T-helper 17 cell (primary cell): ENCODE measurements at regions not wholly inside any gene's neighbourhood (a gene's known extent, or its start where the extent isn't known, plus 50 kb on each side); places are given as distances from the start of the nearest gene placed in this dataset.

Experiments used
- ATAC-seq: fragments of 150-1000 bp; cut with Tn5 transposase; 2 replicates; pipeline ENCODE4 v1.10.0; 2021; ENCODE audit warnings: mild to moderate bottlenecking, moderate library complexity
- DNase-seq, 3 donors: peaks; one replicate each; pipeline versions ENCODE4 v3.0.0 to v3.0.0-alpha.2; 2020 to 2021
- H3K9me3 ChIP-seq: one replicate; pipeline ENCODE4 v1.7.0; 2013; ENCODE audit warnings: low read length, mild to moderate bottlenecking; ENCODE audit not compliant: control insufficient read depth, poor library complexity, severe bottlenecking
- H3K27ac Mint-ChIP-seq: one replicate; pipeline ENCODE4 v1.8.0; 2022; ENCODE audit warnings: mild to moderate bottlenecking, moderate library complexity, mixed read lengths
- H3K27me3 Mint-ChIP-seq: one replicate; pipeline ENCODE4 v1.8.0; 2022; ENCODE audit warnings: mixed read lengths
- H3K36me3 Mint-ChIP-seq: one replicate; pipeline ENCODE4 v1.8.0; 2022; ENCODE audit warnings: low read depth, mixed read lengths
- H3K4me1 Mint-ChIP-seq: one replicate; pipeline ENCODE4 v1.8.0; 2022; ENCODE audit warnings: mild to moderate bottlenecking, mixed read lengths
- H3K4me3 Mint-ChIP-seq: one replicate; pipeline ENCODE4 v1.8.0; 2022; ENCODE audit warnings: mild to moderate bottlenecking, moderate library complexity, mixed read lengths

DNA sequence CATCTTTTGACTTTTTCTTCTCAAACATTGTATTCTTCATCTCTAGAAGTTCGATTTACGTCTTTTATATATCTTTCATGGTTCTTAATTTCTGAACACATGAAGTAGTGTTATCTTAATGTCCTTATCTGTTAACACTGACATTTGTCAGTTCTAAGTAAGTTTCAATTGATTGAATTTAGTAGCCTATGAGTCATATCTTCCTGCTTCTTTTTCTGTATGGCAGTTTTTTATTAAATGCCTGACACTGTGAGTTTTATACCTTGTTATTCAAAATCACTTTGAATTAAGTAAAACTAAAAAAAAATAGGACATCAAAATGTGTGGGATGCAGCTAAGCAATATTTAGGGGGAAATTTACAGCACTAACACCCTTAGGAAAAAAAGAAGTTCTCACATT lies 707.0 kb upstream of the ACO1 start:
- Mint-ChIP-seq H3K4me3 (no peak overlapping the region), H3K36me3 (no peaks in the 10 kb centered on the region), H3K27ac (no peak overlapping the region), H3K4me1 (peaks cover 2% of the 10 kb centered on the region), H3K27me3 (no peaks in the 10 kb centered on the region)
- no peaks in the 10 kb centered on the region for H3K9me3 ChIP-seq
- no peak for DNase-seq
- no peak for ATAC-seq

GRCh38 chr9:31677877-31678276 lies 706.6 kb upstream of the ACO1 start:
- ATAC-seq (no peak), DNase-seq (no peak)
- H3K9me3 ChIP-seq, result no peaks in the 10 kb centered on the region
- no peaks in the 10 kb centered on the region for H3K27me3 Mint-ChIP-seq
- H3K36me3 Mint-ChIP-seq, result no peaks in the 10 kb centered on the region
- H3K27ac Mint-ChIP-seq, result no peak overlapping the region
- peaks cover 2% of the 10 kb centered on the region for H3K4me1 Mint-ChIP-seq
- no peak overlapping the region for H3K4me3 Mint-ChIP-seq

- Mint-ChIP-seq H3K4me1 (no peaks in the 10 kb centered on the region), H3K27ac (no peak overlapping the region), H3K4me3 (no peak overlapping the region), H3K36me3 (no peaks in the 10 kb centered on the region), H3K27me3 (no peaks in the 10 kb centered on the region)
- ATAC-seq (no peak), DNase-seq (no peak)
- no peaks in the 10 kb centered on the region for H3K9me3 ChIP-seq
Observed at GRCh38 chr9:31683116-31683515, 701.3 kb upstream of the ACO1 start.

GRCh38 chr9:31697956-31698355 lies 686.5 kb upstream of the ACO1 start:
- Mint-ChIP-seq H3K36me3 (no peaks in the 10 kb centered on the region), H3K4me1 (no peaks in the 10 kb centered on the region), H3K4me3 (no peak overlapping the region), H3K27ac (no peak overlapping the region), H3K27me3 (no peaks in the 10 kb centered on the region)
- no peaks in the 10 kb centered on the region for H3K9me3 ChIP-seq
- DNase-seq (no peak), ATAC-seq (no peak)

DNA sequence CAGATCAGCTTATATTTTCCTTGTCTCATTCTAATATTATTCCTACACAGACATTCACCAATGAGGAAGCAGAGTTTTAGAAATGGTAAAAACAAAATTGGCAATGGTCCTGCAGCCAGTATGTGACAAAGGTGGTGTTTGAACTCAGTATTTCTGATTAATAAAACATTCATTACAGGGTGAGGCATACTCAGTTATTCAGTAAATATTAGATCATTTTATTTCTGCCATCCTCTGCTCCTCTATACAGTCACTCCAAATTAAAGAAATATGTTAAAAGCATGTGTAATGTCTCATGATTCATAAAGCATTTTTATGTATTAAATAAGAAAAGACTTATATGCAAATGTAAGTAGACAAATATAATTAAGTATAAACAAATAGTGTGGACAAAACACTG lies 684.6 kb upstream of the ACO1 start:
- no peaks in the 10 kb centered on the region for H3K9me3 ChIP-seq
- Mint-ChIP-seq H3K4me1 (no peaks in the 10 kb centered on the region), H3K27me3 (no peaks in the 10 kb centered on the region), H3K36me3 (no peaks in the 10 kb centered on the region), H3K4me3 (no peak overlapping the region), H3K27ac (no peak overlapping the region)
- DNase-seq (no peak), ATAC-seq (no peak)

DNA sequence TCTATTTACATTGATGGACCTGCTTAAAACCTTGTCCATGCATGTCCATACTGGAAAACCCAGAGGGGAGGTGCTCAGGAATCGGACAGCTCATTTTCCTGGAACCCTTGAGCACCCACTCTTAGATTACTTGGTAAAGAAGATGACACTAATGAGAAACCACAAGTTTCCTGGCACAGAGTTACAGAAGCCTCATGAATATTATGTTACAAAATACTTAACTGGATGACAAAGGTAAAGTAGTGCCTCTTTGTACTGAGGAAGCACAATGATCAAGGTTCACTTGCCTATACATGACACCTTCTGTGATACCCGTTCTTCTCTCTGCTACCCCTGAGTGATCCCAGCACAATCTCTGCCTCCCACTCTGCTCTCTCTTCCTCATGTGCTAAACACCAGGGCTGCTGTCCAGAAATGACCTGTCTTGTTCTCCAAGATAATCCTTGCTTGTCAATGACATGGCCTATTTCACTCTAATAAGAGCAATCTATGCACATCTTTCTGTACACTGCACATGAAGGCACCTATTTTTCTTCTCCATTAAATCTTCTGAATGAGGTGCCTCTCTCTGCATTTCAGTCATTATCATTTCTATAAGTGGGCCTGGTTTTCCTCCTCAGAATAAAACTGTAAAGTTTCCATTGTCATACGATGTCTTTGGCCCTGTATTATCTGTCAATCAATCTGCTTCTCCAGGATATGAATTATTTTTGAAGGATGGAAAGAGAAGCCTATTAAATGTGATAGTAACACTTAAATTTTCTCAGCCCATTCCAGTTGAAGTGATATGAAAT lies 684.0 kb upstream of the ACO1 start:
- Mint-ChIP-seq H3K4me3 (no peak overlapping the region), H3K4me1 (no peaks in the 10 kb centered on the region), H3K36me3 (no peaks in the 10 kb centered on the region), H3K27ac (no peak overlapping the region), H3K27me3 (no peaks in the 10 kb centered on the region)
- DNase-seq (no peak), ATAC-seq (no peak)
- no peaks in the 10 kb centered on the region for H3K9me3 ChIP-seq

- no peak overlapping the region for H3K27ac Mint-ChIP-seq
- no peak for DNase-seq
- no peak overlapping the region for H3K4me3 Mint-ChIP-seq
- no peak for ATAC-seq
- no peaks in the 10 kb centered on the region for H3K36me3 Mint-ChIP-seq
- H3K4me1 Mint-ChIP-seq, result no peaks in the 10 kb centered on the region
- no peaks in the 10 kb centered on the region for H3K9me3 ChIP-seq
- no peaks in the 10 kb centered on the region for H3K27me3 Mint-ChIP-seq
Observed at GRCh38 chr9:31702957-31703356, 681.5 kb upstream of the ACO1 start.

DNA sequence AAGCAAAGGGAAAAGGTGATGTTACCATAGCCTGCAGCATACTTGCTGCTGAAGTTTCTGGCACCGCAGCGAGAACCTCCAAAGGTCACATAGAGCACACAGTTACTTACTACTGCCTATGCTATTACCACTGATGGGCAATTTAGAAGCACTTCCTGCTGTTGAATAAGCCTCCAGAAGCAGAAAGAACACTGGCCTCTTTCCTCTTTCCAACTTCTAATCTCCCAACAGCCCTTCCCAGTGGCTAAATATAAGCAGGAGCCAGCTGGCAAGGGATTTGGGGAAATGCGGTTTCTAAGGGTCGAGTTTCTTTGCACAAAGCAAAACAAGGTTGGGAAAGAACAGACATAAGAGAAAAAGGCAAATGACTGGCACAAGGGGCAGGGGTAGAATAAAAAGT lies 669.2 kb upstream of the ACO1 start:
- DNase-seq, result no peak
- no peak overlapping the region for H3K27ac Mint-ChIP-seq
- H3K9me3 ChIP-seq, result no peaks in the 10 kb centered on the region
- no peak overlapping the region for H3K4me3 Mint-ChIP-seq
- no peaks in the 10 kb centered on the region for H3K36me3 Mint-ChIP-seq
- peaks cover 9% of the 10 kb centered on the region for H3K27me3 Mint-ChIP-seq
- ATAC-seq, result no peak
- no peaks in the 10 kb centered on the region for H3K4me1 Mint-ChIP-seq

DNA sequence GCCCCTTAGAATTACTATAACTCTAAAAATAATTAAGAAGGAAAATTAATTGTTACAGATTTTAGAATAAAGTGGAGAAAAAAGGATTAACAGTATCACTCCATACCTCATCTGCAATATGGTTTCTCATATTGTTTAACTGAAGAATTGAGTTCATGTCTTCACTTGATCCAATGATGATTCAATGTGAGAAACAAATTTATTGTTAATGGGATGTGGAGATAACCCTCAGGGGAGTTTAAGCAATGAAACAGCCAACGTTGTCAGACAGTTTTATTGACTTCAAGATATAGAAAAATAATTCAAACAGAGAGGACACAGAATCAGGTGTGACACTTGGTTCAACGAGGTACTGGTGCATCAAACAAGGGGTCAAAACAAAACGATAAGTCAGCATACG lies 665.2 kb upstream of the ACO1 start:
- DNase-seq (no peak), ATAC-seq (no peak)
- H3K36me3 Mint-ChIP-seq, result no peaks in the 10 kb centered on the region
- no peaks in the 10 kb centered on the region for H3K9me3 ChIP-seq
- no peaks in the 10 kb centered on the region for H3K27me3 Mint-ChIP-seq
- H3K4me1 Mint-ChIP-seq, result no peaks in the 10 kb centered on the region
- no peak overlapping the region for H3K4me3 Mint-ChIP-seq
- H3K27ac Mint-ChIP-seq, result no peak overlapping the region

DNA sequence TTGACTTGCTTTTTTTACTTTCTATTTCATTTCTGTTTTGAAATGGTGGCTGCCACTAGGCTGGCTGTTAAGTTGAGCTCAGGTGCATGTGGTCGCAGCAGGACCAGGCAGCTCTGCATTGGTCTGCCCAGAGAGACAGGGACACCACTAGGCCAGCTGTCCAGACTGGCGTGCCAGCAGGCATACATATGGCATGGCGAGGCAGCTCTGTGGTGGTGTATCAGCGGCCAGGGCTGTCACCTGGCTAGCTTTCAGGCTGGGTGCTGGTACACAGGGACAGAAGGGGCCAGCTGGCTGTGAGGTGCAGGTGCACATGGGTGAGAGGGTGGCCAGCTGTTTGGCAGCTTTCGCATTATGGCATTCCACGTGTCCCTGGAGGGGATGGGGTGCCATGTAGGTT lies 654.0 kb upstream of the ACO1 start:
- Mint-ChIP-seq H3K27me3 (no peaks in the 10 kb centered on the region), H3K4me3 (no peak overlapping the region), H3K27ac (no peak overlapping the region)

DNA sequence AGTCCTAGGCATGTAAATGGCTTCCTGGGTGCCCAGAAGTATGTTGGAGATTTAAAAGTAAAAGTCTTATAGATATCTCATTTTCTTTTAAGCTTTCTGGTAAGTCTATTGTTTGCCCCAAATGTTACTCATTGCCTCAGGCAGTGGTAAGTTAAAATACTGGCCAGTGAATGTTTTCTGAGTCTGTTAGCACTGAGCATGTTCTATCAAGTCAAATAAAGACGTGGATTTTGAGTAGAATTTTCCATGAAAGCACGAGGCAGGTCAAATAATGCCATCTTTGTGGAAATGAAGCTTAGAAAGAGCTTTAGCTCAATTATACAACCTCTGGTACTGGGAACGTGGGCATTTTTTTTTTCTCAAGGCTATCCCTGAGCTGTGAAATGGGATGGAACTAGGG lies 651.3 kb upstream of the ACO1 start:
- no peaks in the 10 kb centered on the region for H3K9me3 ChIP-seq
- H3K4me3 Mint-ChIP-seq, result no peak overlapping the region
- H3K27ac Mint-ChIP-seq, result no peak overlapping the region
- H3K36me3 Mint-ChIP-seq, result no peaks in the 10 kb centered on the region
- peaks cover 4% of the 10 kb centered on the region for H3K4me1 Mint-ChIP-seq
- ATAC-seq (no peak), DNase-seq (no peak)
- H3K27me3 Mint-ChIP-seq, result no peaks in the 10 kb centered on the region

More for the DNA sequence above, 654.0 kb upstream of the ACO1 start:
- Mint-ChIP-seq H3K4me1 (peaks cover 4% of the 10 kb centered on the region), H3K36me3 (no peaks in the 10 kb centered on the region)
- ATAC-seq (no peak), DNase-seq (no peak)
- no peaks in the 10 kb centered on the region for H3K9me3 ChIP-seq

GRCh38 chr9:31736581-31737179 lies 647.8 kb upstream of the ACO1 start:
- DNase-seq (no peak), ATAC-seq (no peak)
- Mint-ChIP-seq H3K4me3 (no peak overlapping the region), H3K27me3 (no peaks in the 10 kb centered on the region), H3K36me3 (no peaks in the 10 kb centered on the region), H3K4me1 (peaks cover 4% of the 10 kb centered on the region), H3K27ac (no peak overlapping the region)
- no peaks in the 10 kb centered on the region for H3K9me3 ChIP-seq

DNA sequence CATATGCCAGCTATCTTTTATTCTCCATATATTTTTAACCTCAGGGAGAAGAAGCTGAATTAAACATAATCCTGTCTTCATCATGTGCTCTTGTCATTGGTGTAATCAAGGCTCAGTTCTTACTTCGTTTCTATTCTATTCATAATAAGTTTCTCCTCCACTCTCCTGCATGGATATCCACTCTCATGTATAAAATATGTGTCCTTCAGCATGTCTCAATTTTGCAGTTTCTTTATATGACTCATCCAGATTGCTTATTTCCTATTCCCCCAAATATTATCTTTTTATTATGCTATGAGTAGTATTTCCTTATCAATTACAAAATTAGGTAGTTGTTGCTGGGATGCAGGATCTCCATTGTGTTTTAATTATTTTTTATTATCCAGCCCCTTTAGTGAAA lies 643.7 kb upstream of the ACO1 start:
- DNase-seq, result no peak
- Mint-ChIP-seq H3K4me1 (no peaks in the 10 kb centered on the region), H3K27ac (no peak overlapping the region), H3K27me3 (no peaks in the 10 kb centered on the region), H3K4me3 (no peak overlapping the region), H3K36me3 (no peaks in the 10 kb centered on the region)
- no peaks in the 10 kb centered on the region for H3K9me3 ChIP-seq
- no peak for ATAC-seq

DNA sequence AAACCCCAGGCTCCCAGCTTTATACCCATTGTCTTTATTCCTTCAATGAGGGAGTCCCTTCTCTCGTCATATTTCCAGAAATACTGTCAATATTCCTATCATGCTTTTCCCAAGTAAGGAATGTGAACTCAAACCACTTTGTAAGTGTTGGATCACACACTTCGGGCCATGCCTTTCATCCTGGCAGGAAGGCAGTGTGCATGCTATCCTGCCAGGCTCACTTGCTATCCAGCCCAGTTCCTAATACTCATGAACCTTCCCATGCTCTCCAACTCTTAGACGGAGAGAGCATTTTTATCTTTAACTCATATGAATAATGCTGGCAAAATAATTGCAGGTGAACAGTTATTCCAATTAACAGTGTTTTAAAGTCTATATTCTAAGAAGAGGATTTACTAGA lies 639.9 kb upstream of the ACO1 start:
- Mint-ChIP-seq H3K36me3 (no peaks in the 10 kb centered on the region), H3K27me3 (no peaks in the 10 kb centered on the region), H3K4me1 (no peaks in the 10 kb centered on the region), H3K4me3 (no peak overlapping the region), H3K27ac (no peak overlapping the region)
- no peak for ATAC-seq
- no peaks in the 10 kb centered on the region for H3K9me3 ChIP-seq
- DNase-seq, result no peak
